ENCODE measurements at regions not wholly inside any gene's neighbourhood (a gene's known extent, or its start where the extent isn't known, plus 50 kb on each side); places are given as distances from the start of the nearest gene placed in this dataset.

DNA sequence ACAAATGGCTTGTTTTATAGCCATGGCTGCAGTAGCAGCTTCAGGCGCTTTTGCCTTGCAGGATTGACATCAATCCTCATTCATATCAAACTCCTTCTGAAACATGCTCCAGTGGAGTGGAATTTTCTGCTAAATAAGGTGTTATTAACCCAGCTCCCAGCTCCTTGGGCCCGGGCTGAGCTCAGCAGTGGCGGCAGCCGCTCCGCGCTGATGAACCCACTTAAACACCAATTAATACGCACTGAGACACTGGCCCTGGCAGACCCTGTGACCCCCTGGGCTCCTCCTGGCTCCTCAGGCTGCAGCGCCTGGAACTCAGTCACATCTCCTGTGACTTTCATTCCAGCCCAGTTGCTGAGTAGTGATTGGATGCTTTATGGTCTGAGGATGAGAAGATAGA, 137.4 kb upstream of the GRIK3 start:
- DNase-seq (ENCODE audit: low read depth in 1 of 2, low spot score in 1 of 2): no peak
- peaks cover 5% of the 10 kb centered on the region for H3K27me3 ChIP-seq (ENCODE audit: insufficient read depth, poor library complexity, severe bottlenecking)
- TF ChIP-seq, protein P1, sequence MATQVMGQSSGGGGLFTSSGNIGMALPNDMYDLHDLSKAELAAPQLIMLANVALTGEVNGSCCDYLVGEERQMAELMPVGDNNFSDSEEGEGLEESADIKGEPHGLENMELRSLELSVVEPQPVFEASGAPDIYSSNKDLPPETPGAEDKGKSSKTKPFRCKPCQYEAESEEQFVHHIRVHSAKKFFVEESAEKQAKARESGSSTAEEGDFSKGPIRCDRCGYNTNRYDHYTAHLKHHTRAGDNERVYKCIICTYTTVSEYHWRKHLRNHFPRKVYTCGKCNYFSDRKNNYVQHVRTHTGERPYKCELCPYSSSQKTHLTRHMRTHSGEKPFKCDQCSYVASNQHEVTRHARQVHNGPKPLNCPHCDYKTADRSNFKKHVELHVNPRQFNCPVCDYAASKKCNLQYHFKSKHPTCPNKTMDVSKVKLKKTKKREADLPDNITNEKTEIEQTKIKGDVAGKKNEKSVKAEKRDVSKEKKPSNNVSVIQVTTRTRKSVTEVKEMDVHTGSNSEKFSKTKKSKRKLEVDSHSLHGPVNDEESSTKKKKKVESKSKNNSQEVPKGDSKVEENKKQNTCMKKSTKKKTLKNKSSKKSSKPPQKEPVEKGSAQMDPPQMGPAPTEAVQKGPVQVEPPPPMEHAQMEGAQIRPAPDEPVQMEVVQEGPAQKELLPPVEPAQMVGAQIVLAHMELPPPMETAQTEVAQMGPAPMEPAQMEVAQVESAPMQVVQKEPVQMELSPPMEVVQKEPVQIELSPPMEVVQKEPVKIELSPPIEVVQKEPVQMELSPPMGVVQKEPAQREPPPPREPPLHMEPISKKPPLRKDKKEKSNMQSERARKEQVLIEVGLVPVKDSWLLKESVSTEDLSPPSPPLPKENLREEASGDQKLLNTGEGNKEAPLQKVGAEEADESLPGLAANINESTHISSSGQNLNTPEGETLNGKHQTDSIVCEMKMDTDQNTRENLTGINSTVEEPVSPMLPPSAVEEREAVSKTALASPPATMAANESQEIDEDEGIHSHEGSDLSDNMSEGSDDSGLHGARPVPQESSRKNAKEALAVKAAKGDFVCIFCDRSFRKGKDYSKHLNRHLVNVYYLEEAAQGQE (IDR thresholded peaks at IDR 0.05; ENCODE audit: insufficient replicate concordance, low read depth): no peak
- TF ChIP-seq SPI1 (IDR thresholded peaks at IDR 0.05; ENCODE audit: borderline replicate concordance, low read depth): no peak
- TF ChIP-seq POLR2AphosphoS5 (IDR thresholded peaks at IDR 0.05; ENCODE audit: low read depth): no peak
- no peak for TF ChIP-seq GABPA (IDR thresholded peaks at IDR 0.05; ENCODE audit: low read depth)
- TF ChIP-seq, protein P2, sequence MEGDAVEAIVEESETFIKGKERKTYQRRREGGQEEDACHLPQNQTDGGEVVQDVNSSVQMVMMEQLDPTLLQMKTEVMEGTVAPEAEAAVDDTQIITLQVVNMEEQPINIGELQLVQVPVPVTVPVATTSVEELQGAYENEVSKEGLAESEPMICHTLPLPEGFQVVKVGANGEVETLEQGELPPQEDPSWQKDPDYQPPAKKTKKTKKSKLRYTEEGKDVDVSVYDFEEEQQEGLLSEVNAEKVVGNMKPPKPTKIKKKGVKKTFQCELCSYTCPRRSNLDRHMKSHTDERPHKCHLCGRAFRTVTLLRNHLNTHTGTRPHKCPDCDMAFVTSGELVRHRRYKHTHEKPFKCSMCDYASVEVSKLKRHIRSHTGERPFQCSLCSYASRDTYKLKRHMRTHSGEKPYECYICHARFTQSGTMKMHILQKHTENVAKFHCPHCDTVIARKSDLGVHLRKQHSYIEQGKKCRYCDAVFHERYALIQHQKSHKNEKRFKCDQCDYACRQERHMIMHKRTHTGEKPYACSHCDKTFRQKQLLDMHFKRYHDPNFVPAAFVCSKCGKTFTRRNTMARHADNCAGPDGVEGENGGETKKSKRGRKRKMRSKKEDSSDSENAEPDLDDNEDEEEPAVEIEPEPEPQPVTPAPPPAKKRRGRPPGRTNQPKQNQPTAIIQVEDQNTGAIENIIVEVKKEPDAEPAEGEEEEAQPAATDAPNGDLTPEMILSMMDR (IDR thresholded peaks at IDR 0.05; ENCODE audit: insufficient read depth, low read length): no peak

DNA sequence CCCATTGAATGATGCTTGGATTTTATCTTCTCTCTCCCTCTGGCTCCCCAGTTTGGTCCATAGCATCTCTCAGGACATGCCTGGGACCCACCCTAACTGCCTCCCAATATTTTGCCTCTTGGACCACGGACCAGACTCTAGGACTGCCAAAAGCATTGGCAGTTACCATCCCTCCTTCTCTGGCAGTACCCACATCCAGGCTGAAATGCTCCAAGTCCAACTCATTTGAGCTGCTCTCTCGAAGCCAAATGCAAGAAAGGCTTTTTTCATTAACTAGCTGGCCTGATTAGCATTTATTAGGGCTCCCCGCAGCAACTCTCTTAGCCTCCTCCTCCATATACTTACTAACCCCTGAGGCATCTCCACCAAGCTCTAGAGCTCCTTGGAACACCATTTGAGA, 140.0 kb upstream of the GRIK3 start:
- Histone ChIP-seq H3K4me3 (replicated peaks; ENCODE audit: insufficient read depth, low read length) (no peak overlapping the region), H3K27ac (replicated peaks) (no peak overlapping the region), H3K27me3 (ENCODE audit: insufficient read depth, poor library complexity, severe bottlenecking) (no peaks in the 10 kb centered on the region)
- TF ChIP-seq, protein P2 (IDR thresholded peaks at IDR 0.05; ENCODE audit: insufficient read depth, low read length): no peak
- TF ChIP-seq, protein P1 (IDR thresholded peaks at IDR 0.05; ENCODE audit: insufficient replicate concordance, low read depth): no peak
- TF ChIP-seq POLR2AphosphoS5 (IDR thresholded peaks at IDR 0.05; ENCODE audit: low read depth): no peak
- no peak for TF ChIP-seq GABPA (IDR thresholded peaks at IDR 0.05; ENCODE audit: low read depth)
- TF ChIP-seq SPI1 (IDR thresholded peaks at IDR 0.05; ENCODE audit: borderline replicate concordance, low read depth): no peak
- DNase-seq (ENCODE audit: low read depth in 1 of 2, low spot score in 1 of 2): no peak

More for the DNA sequence above, 137.4 kb upstream of the GRIK3 start:
- no peak overlapping the region for H3K4me3 ChIP-seq (replicated peaks; ENCODE audit: insufficient read depth, low read length)
- no peak overlapping the region for H3K27ac ChIP-seq (replicated peaks)

DNA sequence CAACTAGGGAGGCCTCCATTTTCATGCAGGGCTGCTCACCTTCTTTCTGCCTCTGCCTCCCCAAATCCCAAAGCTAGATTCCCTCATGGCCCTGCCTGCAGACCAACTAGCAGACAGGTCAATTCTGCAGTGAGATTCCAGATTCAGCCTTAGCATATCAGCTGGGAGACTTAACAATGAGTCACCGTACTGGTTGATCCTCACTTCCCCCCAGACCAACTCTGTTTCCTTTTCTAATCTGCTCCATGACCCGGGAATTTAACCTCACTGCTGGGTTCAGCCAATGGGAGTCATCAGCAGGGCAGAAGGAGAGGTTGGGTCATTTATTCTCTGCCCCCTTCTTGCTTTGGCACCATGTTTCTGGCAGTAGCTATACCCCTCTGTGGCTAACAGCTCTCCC, 140.6 kb upstream of the GRIK3 start:
- TF ChIP-seq SPI1 (IDR thresholded peaks at IDR 0.05; ENCODE audit: borderline replicate concordance, low read depth): no peak
- no peak for TF ChIP-seq GABPA (IDR thresholded peaks at IDR 0.05; ENCODE audit: low read depth)
- TF ChIP-seq, protein P2 (IDR thresholded peaks at IDR 0.05; ENCODE audit: insufficient read depth, low read length): no peak
- no peak for TF ChIP-seq POLR2AphosphoS5 (IDR thresholded peaks at IDR 0.05; ENCODE audit: low read depth)
- no peak overlapping the region for H3K27ac ChIP-seq (replicated peaks)
- DNase-seq (ENCODE audit: low read depth in 1 of 2, low spot score in 1 of 2): no peak
- H3K27me3 ChIP-seq (ENCODE audit: insufficient read depth, poor library complexity, severe bottlenecking): no peaks in the 10 kb centered on the region
- no peak overlapping the region for H3K4me3 ChIP-seq (replicated peaks; ENCODE audit: insufficient read depth, low read length)

DNA sequence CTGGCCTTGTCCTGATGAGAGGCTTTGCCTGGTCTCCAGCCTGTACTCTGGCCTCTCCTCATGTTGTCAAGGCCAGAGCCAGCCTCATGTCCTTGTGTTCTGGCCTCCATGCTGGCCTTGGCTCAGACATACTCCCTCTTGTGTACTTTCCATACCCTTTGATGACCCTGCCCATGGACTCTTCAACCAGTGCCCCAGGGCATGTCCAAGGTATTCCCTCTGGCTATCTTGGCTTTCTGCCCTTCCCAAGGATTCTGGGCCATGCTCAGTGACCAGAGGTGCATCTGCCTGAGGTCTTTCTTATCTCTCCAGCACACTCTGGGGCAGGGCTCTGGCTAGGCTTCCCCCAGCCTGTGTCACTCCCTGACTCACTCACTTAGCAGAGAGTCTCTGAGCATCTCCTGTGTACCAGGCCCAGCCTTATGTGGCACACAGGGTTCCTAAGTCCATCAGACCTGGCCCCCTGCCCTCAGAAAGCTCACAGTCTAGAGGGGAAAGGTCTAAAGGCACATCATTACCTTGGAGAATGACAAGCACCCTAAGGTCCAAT, 141.4 kb upstream of the GRIK3 start:
- H3K4me3 ChIP-seq (replicated peaks; ENCODE audit: insufficient read depth, low read length): no peak overlapping the region
- H3K27ac ChIP-seq (replicated peaks): no peak overlapping the region
- TF ChIP-seq, protein P2 (IDR thresholded peaks at IDR 0.05; ENCODE audit: insufficient read depth, low read length): no peak
- no peak for TF ChIP-seq GABPA (IDR thresholded peaks at IDR 0.05; ENCODE audit: low read depth)
- no peak for TF ChIP-seq SPI1 (IDR thresholded peaks at IDR 0.05; ENCODE audit: borderline replicate concordance, low read depth)
- no peak for TF ChIP-seq POLR2AphosphoS5 (IDR thresholded peaks at IDR 0.05; ENCODE audit: low read depth)
- TF ChIP-seq, protein P1 (IDR thresholded peaks at IDR 0.05; ENCODE audit: insufficient replicate concordance, low read depth): no peak
- H3K27me3 ChIP-seq (ENCODE audit: insufficient read depth, poor library complexity, severe bottlenecking): peaks cover 2% of the 10 kb centered on the region
- no peak for DNase-seq (ENCODE audit: low read depth in 1 of 2, low spot score in 1 of 2)
